K562 (cell line): ENCODE measurements at regions not wholly inside any gene's neighbourhood (a gene's known extent, or its start where the extent isn't known, plus 50 kb on each side); places are given as distances from the start of the nearest gene placed in this dataset.

Experiments used
- CTCF ChIP-seq, 3 experiments: IDR thresholded peaks in 2 of 3; conservative IDR thresholded peaks in 1 of 3; 2 replicates each; pipeline ENCODE4 v1.5.1; 2011 to 2012; ENCODE audit warnings: low read length in 3 of 3, mild to moderate bottlenecking in 3 of 3, control low read depth in 2 of 3, improper control_type of control experiment in 1 of 3, inconsistent platforms in 1 of 3, low read depth in 1 of 3, mixed read lengths in 1 of 3, moderate library complexity in 1 of 3; ENCODE audit not compliant: insufficient read depth in 2 of 3
- ERF ChIP-seq: fragments of 450-650 bp; formaldehyde crosslinking; IDR thresholded peaks from 2 replicates; pipeline ENCODE4 v1.4.0; 2020; ENCODE audit warnings: mild to moderate bottlenecking, mixed read lengths
- GATAD2A ChIP-seq: fragments of 450-650 bp; IDR thresholded peaks from 2 replicates; pipeline ENCODE4 v1.6.1; 2017
- HIVEP1 ChIP-seq: fragments of 250-450 bp; sonication (Bioruptor Pico); IDR thresholded peaks from 2 replicates; pipeline ENCODE4 v1.4.0; 2020; ENCODE audit warnings: mild to moderate bottlenecking
- PTTG1 ChIP-seq: fragments of 450-650 bp; IDR thresholded peaks from 2 replicates; pipeline ENCODE4 v1.6.1; 2016; ENCODE audit warnings: low read depth, mild to moderate bottlenecking, missing genetic modification characterization, missing compliant biosample characterization
- RAD21 ChIP-seq, 2 experiments: fragments of 250-450 bp in 1 of 2; fragments of 450-650 bp in 1 of 2; sonication (Bioruptor Pico) in 1 of 2; formaldehyde crosslinking in 1 of 2; IDR thresholded peaks in 1 of 2; conservative IDR thresholded peaks in 1 of 2; 2 replicates each; pipeline versions ENCODE4 v1.4.0 to v1.8.0; 2020 to 2022; ENCODE audit warnings: mild to moderate bottlenecking in 2 of 2, moderate library complexity in 1 of 2
- YBX1 ChIP-seq: fragments of 450-650 bp; IDR thresholded peaks from 2 replicates; pipeline ENCODE4 v1.7.1; 2016; ENCODE audit warnings: mild to moderate bottlenecking
- ZBTB11 ChIP-seq, 3 experiments: fragments of 200-800 bp in 1 of 3; fragments of 250-450 bp in 1 of 3; fragments of 450-650 bp in 1 of 3; sonication (Bioruptor Pico) in 1 of 3; sonication (Bioruptor generic) in 1 of 3; formaldehyde crosslinking in 1 of 3; IDR thresholded peaks; 2 replicates each; pipeline versions ENCODE4 v1.6.1 to v1.8.0; 2016 to 2022; ENCODE audit warnings: mild to moderate bottlenecking in 2 of 3, missing genetic modification characterization in 2 of 3, missing compliant biosample characterization in 1 of 3, moderate library complexity in 1 of 3
- ZNF121 ChIP-seq: sonication (generic); formaldehyde crosslinking; conservative IDR thresholded peaks from 2 replicates; pipeline ENCODE4 v1.8.0; 2022; ENCODE audit warnings: missing genetic modification reagents
- TF ChIP-seq, protein P1 (sequence below): fragments of 450-650 bp; IDR thresholded peaks from 2 replicates; pipeline ENCODE4 v1.6.1; 2017; ENCODE audit warnings: mild to moderate bottlenecking, moderate library complexity
- TF ChIP-seq, protein P2 (sequence below), 2 experiments: fragments of 200-800 bp in 1 of 2; sonication (Bioruptor generic) in 1 of 2; sonication (generic) in 1 of 2; formaldehyde crosslinking in 1 of 2; IDR thresholded peaks in 1 of 2; conservative IDR thresholded peaks in 1 of 2; 2 replicates each; pipeline versions ENCODE4 v1.5.0 to v1.6.1; 2016 to 2020; ENCODE audit warnings: missing compliant biosample characterization in 1 of 2, missing genetic modification characterization in 1 of 2, missing genetic modification reagents in 1 of 2
- TF ChIP-seq, protein P3 (sequence below): sonication (generic); formaldehyde crosslinking; IDR thresholded peaks from 2 replicates; pipeline ENCODE4 v1.8.1; 2023; ENCODE audit warnings: mild to moderate bottlenecking, missing genetic modification reagents, moderate library complexity

GRCh38 chr13:58852076-58852475 lies 1220.5 kb downstream of the PCDH17 start:
- no peak for TF ChIP-seq HIVEP1 (CRISPR knock-in tag)
- TF ChIP-seq, protein P1, sequence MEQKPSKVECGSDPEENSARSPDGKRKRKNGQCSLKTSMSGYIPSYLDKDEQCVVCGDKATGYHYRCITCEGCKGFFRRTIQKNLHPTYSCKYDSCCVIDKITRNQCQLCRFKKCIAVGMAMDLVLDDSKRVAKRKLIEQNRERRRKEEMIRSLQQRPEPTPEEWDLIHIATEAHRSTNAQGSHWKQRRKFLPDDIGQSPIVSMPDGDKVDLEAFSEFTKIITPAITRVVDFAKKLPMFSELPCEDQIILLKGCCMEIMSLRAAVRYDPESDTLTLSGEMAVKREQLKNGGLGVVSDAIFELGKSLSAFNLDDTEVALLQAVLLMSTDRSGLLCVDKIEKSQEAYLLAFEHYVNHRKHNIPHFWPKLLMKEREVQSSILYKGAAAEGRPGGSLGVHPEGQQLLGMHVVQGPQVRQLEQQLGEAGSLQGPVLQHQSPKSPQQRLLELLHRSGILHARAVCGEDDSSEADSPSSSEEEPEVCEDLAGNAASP = no peak
- no peak for TF ChIP-seq RAD21 (CRISPR knock-in tag; conservative IDR thresholded peaks at IDR 0.05 in 1 of 2, IDR thresholded peaks at IDR 0.05 in 1 of 2)
- TF ChIP-seq ERF (CRISPR knock-in tag) = no peak
- TF ChIP-seq CTCF (IDR thresholded peaks at IDR 0.05 in 2 of 3, conservative IDR thresholded peaks at IDR 0.05 in 1 of 3; ENCODE audit: insufficient read depth in 2 of 3, low read depth in 1 of 3, low read length in 3 of 3) = no peak
- TF ChIP-seq ZBTB11 (CRISPR knock-in tag; IDR thresholded peaks at IDR 0.05) = no peak
- TF ChIP-seq, protein P2, sequence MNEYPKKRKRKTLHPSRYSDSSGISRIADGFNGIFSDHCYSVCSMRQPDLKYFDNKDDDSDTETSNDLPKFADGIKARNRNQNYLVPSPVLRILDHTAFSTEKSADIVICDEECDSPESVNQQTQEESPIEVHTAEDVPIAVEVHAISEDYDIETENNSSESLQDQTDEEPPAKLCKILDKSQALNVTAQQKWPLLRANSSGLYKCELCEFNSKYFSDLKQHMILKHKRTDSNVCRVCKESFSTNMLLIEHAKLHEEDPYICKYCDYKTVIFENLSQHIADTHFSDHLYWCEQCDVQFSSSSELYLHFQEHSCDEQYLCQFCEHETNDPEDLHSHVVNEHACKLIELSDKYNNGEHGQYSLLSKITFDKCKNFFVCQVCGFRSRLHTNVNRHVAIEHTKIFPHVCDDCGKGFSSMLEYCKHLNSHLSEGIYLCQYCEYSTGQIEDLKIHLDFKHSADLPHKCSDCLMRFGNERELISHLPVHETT (CRISPR knock-in tag; conservative IDR thresholded peaks at IDR 0.05 in 1 of 2, IDR thresholded peaks at IDR 0.05 in 1 of 2) = no peak
- no peak for TF ChIP-seq PTTG1 (tag)
- TF ChIP-seq ZNF121 (CRISPR knock-in tag) = no peak
- no peak for TF ChIP-seq YBX1
- TF ChIP-seq GATAD2A = no peak
- TF ChIP-seq, protein P3, sequence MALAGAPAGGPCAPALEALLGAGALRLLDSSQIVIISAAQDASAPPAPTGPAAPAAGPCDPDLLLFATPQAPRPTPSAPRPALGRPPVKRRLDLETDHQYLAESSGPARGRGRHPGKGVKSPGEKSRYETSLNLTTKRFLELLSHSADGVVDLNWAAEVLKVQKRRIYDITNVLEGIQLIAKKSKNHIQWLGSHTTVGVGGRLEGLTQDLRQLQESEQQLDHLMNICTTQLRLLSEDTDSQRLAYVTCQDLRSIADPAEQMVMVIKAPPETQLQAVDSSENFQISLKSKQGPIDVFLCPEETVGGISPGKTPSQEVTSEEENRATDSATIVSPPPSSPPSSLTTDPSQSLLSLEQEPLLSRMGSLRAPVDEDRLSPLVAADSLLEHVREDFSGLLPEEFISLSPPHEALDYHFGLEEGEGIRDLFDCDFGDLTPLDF (CRISPR knock-in tag) = no peak
